HepG2 (cell line): ENCODE measurements at regions not wholly inside any gene's neighbourhood (a gene's known extent, or its start where the extent isn't known, plus 50 kb on each side); places are given as distances from the start of the nearest gene placed in this dataset.

Experiments used
- CTCF ChIP-seq: sonication (generic); formaldehyde crosslinking; IDR thresholded peaks from 2 replicates; pipeline ENCODE4 v1.5.0; 2020; ENCODE audit warnings: mild to moderate bottlenecking, missing genetic modification reagents, moderate library complexity
- HMGXB4 ChIP-seq, 2 experiments: sonication (generic) in 1 of 2; formaldehyde crosslinking in 1 of 2; IDR thresholded peaks; 2 replicates each; pipeline versions ENCODE4 v1.4.0 to v1.6.1; 2018 to 2020; ENCODE audit warnings: missing genetic modification reagents in 2 of 2, borderline replicate concordance in 1 of 2, low read depth in 1 of 2, mild to moderate bottlenecking in 1 of 2, missing biosample characterization in 1 of 2
- JUNB ChIP-seq: sonication (generic); formaldehyde crosslinking; IDR thresholded peaks from 2 replicates; pipeline ENCODE4 v1.8.0; 2022; ENCODE audit warnings: missing genetic modification reagents, mild to moderate bottlenecking, borderline replicate concordance
- POLR2A ChIP-seq, 2 experiments: IDR thresholded peaks; 2 replicates each; pipeline ENCODE4 v1.6.1; 2011; ENCODE audit warnings: low read depth in 2 of 2, low read length in 2 of 2, mild to moderate bottlenecking in 1 of 2, moderate library complexity in 1 of 2; ENCODE audit not compliant: insufficient read depth in 1 of 2
- POLR2AphosphoS5 ChIP-seq: IDR thresholded peaks from 2 replicates; pipeline ENCODE4 v1.6.1; 2012; ENCODE audit warnings: low read depth, low read length
- SALL1 ChIP-seq: sonication (generic); formaldehyde crosslinking; IDR thresholded peaks from 2 replicates; pipeline ENCODE4 v1.8.0; 2022; ENCODE audit warnings: mild to moderate bottlenecking, missing genetic modification reagents
- SMYD3 ChIP-seq: sonication (generic); formaldehyde crosslinking; IDR thresholded peaks from 2 replicates; pipeline ENCODE4 v1.8.1; 2023; ENCODE audit warnings: mild to moderate bottlenecking, missing genetic modification reagents
- USF2 ChIP-seq, 2 experiments: sonication (generic) in 1 of 2; formaldehyde crosslinking in 1 of 2; IDR thresholded peaks; 2 replicates each; pipeline versions ENCODE4 v1.5.1 to v1.6.1; 2011 to 2020; ENCODE audit warnings: borderline replicate concordance in 1 of 2, low read depth in 1 of 2, low read length in 1 of 2, mild to moderate bottlenecking in 1 of 2, missing genetic modification reagents in 1 of 2, moderate library complexity in 1 of 2
- YY1 ChIP-seq: IDR thresholded peaks from 2 replicates; pipeline ENCODE4 v1.6.1; 2011; ENCODE audit warnings: low read length, low read depth, moderate library complexity, mild to moderate bottlenecking; ENCODE audit not compliant: insufficient read depth, insufficient replicate concordance
- ZFP91 ChIP-seq: sonication (generic); formaldehyde crosslinking; IDR thresholded peaks from 2 replicates; pipeline ENCODE4 v1.9.0; 2022; ENCODE audit warnings: missing genetic modification reagents, mild to moderate bottlenecking, borderline replicate concordance

- TF ChIP-seq POLR2A (IDR thresholded peaks at IDR 0.05; ENCODE audit: insufficient read depth in 1 of 2, low read depth in 2 of 2, low read length in 2 of 2) (no peak), SMYD3 (CRISPR knock-in tag) (no peak), ZFP91 (CRISPR knock-in tag) (no peak), SALL1 (CRISPR knock-in tag) (no peak), POLR2AphosphoS5 (no peak), CTCF (CRISPR knock-in tag) (no peak), JUNB (CRISPR knock-in tag) (no peak), YY1 (no peak), USF2 (IDR thresholded peaks at IDR 0.05; ENCODE audit: low read depth, low read length) (no peak), USF2 (CRISPR knock-in tag; IDR thresholded peaks at IDR 0.05; ENCODE audit: borderline replicate concordance) (no peak), HMGXB4 (CRISPR knock-in tag; IDR thresholded peaks at IDR 0.05; ENCODE audit: borderline replicate concordance in 1 of 2, low read depth in 1 of 2) (no peak)
These were observed 80.1 kb upstream of the LPAR1 start for GRCh38 chr9:111118256-111118948.
